ENCODE measurements at regions not wholly inside any gene's neighbourhood (a gene's known extent, or its start where the extent isn't known, plus 50 kb on each side); places are given as distances from the start of the nearest gene placed in this dataset.

DNA sequence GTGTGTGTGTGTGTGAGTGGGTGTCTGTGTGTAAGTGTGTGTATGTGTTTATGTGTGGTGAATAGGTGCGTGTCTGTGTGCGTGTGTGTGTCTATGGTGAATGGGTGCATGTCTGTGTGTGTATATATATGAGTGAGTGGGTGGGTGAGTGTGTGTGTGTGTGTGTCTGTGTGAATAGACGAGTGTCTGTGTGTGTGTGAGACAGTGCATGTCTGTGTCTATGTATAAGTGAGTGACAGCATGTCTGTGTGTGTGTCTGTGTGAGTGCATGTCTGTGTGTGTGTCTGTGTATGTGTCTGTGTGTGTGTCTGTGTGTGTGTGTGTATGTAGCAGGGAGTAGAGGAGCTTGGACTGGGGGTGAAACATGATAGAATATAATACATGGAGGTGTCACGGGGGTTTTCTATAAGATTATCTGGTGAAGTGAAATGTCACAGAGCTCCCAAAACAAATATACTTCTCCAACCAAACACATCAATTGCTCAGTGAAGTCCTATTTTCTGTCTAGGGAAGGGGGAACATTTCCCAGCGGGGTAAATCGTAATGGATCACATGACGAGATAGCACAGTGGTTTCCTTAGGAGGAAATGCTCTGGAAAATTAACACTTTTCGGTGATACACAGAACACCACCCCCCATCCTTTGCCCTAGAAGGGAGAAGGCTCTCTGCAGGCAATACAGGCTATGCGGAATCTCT is 723.3 kb upstream of the CELF2 start:
- DNase-seq (ENCODE audit: low read depth in 2 of 2) = no peak

DNA sequence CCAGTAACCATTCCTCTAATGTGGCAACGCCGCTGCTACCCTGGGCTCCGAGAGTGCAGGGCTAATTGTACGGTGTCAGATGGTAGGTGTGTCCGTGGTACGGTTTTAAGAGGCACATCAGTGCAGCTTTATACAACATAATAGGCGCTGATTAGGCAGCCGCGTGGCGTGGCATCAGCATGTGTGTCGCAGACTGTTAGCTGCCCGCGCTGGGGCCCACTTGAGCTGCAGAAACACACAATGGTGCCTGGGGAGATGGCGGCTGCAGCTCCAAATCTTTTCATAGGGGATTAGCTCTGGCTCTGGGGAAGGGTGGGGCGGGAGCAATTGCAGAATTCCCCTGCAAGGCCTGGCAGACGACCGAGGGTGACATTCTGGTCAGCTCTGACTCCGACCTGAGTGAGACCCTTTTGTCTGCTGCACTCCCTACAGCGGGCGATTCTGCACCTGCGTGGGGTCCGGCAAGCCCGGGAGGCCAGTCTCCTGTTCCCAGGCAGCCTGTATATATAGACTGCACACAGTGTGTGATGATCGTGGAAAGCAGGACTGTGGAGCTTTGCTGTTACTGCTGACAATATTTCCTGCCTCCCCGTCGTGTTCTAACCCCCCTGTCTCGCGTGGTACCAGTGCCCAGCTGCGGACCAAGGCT is 722.7 kb upstream of the CELF2 start:
- DNase-seq (ENCODE audit: low read depth in 2 of 2) = no peak

DNA sequence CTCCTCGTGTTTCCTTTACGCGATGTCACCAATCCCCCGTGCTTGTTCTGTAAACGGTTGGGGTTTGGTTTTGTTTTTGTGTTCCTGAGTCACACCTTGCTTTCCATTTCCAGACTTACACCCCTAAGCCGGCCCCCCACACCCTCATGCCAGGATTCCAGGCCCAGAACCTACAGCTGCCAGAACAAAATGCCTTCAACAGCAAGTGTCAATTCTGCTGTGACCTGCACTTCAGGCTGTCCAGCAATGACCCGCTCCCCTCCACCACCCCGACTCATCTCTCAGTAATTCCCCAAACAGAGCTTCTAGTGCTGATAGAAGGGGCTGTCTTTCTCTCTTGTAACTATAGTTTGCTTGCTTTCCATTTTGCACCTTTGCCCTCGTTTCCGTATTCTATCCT is 722.1 kb upstream of the CELF2 start:
- no peak for DNase-seq (ENCODE audit: low read depth in 2 of 2)

DNA sequence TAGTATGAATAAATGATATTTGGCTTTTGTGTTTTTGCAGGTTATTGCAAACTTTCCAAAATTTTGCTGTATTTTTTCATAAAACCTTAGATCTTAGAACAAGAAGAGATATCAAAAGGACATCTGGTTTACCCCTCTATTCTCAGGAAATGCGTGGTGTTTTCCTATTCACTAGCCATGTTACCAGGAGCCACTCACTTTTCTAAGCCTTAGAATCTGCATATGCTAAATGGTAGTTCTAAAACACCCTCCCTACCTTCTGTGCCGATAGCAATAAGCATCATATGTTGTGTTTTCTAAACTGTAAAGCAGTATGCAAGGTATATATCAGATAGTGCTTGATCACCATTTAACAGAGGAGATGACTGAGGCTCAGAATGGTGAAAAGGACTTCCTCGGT is 715.0 kb upstream of the CELF2 start:
- no peak for DNase-seq (ENCODE audit: low read depth in 2 of 2)

DNA sequence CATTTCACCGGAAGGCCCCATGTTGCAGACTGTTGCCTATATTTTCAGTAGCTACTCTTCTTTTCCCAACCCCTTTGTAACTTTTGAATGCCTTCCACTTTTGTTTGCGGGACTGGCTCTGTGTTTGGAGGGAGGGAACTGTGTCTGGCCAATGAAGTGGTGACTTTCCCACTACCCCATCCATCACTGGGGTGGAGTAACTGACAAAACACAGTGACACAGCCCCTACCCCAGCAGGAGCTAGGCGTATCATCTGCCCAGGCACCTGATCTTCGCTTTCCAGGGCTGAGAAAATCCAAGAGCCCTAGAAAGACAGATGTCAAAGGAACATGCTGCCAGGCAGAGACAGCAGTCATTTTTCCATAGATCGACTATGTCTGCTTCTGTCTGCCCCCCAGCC is 710.6 kb upstream of the CELF2 start:
- no peak for DNase-seq (ENCODE audit: low read depth in 2 of 2)

DNA sequence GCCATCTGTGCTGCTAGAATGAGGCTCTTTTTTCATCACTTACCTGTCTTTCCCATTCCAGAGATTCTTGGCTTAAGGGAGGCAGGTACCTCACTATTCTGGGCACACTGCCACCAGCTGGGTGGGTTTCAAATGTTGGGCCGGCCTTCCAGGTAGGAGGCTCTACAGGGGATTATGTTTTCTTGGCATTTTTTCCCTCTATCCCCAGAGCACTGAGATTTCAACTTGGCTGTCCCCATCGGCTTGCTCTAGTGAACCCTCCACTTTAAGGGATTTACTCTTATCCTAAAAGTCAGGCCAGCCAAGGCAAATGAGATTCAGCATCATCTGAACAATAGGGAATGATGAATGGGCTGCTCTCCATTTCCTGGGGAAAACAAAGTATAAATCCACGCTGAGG is 710.1 kb upstream of the CELF2 start:
- DNase-seq (ENCODE audit: low read depth in 2 of 2) = no peak

DNA sequence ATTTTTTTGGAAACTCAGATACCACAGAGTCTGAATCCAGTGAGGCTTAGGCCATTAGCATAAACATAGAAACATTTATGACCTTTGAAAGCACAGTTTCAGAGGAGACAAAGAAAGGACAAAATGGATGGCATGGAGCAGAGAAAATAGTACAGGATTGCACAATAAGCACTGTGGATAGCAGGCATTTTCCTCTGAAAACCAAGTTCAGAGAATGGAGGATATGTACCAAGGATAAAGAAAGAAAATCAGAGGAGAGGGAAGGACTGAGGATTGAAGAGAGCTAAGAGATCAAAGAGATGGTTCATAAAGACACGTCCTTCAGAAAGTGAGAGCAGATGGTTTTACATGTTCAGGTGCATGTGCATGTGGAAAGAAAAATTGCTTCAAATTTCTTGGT is 707.2 kb upstream of the CELF2 start:
- DNase-seq (ENCODE audit: low read depth in 2 of 2) = no peak

DNA sequence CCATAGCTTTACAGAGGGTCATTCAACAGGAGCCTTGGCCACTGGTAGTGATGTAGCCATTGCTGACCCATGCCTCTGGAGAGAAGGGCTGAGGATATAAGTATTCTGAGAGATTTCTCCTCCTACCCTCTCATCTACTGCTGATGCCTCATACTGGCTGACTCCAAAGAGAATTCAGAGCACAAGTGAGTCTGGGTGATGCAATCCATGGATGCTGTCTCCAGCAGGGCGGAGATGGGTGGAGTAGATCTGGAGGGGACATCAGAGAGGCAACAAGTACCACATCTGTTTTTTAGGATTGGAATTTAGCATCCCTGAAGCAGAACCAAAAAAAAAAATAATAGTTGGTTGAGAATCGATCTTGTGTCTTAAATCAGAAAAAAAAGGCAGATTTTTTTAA is 705.7 kb upstream of the CELF2 start:
- DNase-seq (ENCODE audit: low read depth in 2 of 2) = no peak

DNA sequence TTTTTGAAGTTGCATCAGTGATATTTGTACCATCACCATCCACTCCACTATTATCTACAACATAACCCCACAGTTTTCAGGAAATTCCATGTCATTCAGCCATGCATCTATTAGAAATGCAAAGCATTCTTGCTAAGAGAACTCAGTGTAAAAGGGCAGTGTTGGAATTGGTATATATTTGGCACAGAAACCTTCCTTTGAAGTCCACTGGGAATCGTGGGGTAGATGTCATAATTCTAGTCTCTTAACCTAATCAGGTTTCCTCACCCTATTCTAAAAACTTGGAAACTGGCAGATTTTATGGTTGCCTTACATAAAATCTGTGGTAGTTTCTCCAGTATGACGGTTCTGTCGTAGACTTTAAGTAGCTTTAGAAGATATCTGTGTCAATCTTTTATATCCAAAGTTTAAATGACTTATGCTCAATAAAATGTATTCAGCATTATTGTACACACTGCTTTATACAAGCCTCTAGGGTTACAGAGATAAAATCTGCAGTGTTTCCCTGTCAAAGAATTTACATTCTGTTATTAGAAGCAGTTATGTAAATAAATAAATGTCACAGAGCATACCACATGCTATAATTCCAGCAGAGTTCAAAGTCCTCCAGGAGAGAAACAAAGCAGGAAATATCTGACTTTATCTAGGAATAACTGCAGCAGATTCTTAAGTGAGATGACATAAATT is 704.4 kb upstream of the CELF2 start:
- no peak for DNase-seq (ENCODE audit: low read depth in 2 of 2)

DNA sequence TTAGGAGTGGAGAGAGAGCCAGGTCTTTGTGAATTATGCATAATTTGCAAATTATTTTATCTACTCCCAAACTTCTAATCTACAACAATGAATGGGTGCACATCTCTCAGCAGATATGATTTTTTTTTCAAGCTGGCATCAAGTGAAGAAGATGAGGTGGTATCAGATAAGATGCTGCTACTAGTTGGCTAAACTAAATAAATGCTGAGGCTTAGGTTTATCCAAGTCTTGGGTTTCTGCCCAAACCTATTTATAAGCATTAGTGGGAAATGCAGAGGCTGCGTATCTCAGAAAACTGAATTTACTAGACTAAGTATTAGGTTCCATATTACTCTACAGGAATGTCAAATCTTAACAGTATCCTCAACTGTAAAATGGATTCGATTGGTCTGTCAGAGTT is 703.0 kb upstream of the CELF2 start:
- no peak for DNase-seq (ENCODE audit: low read depth in 2 of 2)

DNA sequence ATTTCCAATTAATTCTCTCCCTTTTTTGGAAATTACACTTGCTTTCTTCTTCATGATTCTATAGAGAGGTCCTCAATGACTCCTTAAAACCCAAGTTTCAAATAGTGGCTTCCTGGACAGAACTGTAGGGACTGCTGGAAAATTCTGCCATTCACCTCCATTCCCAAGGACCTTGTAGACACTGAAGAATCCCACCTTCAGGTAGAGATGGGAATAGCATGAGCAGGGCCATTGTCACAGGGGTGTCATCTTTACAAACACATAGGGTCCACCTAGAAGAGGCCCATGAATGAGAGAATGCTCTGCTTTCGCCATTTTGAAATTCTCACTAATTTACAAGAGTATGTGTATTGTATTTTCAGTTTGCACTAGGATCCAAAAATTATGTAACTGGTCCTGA is 701.7 kb upstream of the CELF2 start:
- DNase-seq (ENCODE audit: low read depth in 2 of 2) = no peak

DNA sequence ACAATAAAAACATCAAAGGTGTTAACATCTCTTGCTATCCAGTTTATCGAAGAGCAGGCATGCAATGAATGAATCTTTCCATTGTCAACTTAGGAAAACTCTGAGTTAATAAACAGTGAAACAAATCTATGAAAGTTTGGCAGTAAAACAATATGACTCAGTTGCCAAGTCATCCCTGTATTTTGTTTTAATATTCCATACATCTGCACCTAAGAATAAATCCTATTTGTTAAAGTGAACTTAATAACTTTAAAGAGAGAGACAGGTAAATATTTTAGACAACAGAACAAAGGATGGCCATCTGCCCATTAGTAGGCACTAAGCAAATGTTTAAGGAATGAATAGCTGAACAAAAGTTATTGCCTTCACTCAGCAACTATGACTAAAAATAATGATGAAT is 700.5 kb upstream of the CELF2 start:
- no peak for DNase-seq (ENCODE audit: low read depth in 2 of 2)

DNA sequence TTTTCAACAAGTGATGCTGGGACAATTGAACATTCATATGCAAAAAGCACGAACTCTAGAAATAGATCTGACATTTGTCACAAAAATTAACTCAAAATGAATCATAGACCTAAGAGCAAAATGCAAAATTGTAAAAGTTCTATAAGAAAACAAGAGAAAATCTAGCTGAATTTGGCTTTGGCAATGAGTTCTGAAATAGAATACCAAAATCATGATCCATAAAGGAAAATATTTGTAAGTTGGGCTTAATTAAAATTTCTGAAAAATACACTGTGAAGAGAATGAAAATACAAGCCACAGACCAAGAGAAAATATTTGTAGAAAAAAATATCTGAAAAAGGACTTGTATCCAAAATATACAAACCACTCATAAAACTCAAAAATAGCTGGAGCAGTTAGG is 698.8 kb upstream of the CELF2 start:
- DNase-seq (ENCODE audit: low read depth in 2 of 2) = no peak

DNA sequence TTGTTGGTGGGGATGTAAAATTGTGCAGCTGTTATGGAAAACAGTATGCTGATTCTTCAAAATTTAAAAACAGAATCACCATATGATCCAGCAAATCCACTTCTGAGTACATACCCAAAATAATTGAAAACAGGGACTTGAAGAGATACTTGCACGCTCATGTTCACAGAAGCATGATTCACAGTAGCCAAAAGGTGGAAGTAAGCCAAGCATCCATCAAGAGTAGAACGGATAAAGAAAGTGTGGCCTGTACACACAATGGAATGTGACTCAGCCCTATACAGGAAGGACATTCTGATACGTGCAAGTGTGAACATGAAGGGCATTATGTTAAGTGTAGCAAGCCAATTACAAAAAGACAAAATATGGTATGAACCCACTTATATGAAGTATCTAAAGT is 696.7 kb upstream of the CELF2 start:
- no peak for DNase-seq (ENCODE audit: low read depth in 2 of 2)

DNA sequence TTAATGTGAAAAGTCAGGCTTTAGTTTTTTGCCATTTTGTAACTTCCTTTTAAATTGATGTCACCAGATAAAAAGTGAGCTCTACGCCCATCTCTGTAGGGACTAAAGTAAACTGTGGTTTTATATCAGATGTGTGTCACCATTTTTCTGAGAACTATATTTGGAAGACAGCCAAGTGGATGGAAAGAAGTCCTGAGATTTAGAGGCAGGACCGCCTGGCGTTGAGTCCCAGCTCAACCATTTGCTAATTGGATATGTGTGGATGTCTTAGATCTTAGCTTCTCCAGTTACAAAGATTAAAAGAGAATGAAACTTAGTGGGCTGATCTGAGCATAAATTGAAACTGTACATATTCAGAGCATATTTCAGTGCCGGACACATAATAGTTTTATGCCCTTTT is 691.6 kb upstream of the CELF2 start:
- DNase-seq (ENCODE audit: low read depth in 2 of 2) = no peak

DNA sequence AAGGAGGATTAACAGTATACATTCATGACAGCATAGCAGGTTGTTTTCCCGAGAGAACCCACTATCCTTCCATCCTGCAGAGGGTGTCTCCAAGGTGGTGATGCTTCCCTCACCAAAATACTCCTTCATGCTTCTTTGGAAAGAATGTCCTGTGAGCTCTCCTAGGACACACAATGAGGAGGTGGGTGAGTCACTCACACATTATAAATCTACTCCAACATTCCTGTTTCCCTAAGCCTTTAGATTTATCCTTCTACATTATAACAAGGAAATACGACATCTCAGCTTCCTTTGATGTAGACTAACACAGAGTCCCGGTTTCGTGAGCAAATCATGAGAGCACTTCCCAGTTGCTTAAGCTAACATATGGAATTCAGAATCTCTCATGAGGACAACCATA is 689.7 kb upstream of the CELF2 start:
- no peak for DNase-seq (ENCODE audit: low read depth in 2 of 2)

DNA sequence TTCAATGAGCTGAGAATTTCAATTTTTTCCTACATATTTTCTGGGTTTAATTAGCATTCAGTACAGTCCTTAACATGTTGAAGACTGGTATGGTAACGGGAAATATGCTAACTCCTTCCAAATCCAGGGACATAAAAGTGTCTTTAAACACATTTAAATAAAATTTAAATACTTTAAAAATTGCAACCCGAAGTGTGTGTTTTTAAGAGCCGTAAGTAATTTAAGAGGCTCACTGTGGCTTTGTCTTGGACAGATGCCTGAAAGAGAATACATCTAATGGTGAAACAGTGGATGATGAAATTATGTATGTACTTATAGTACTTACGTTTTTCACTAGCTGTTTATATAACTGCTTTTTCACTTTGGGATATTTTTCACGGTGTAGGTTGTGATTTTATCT is 687.3 kb upstream of the CELF2 start:
- DNase-seq (ENCODE audit: low read depth in 2 of 2) = no peak

DNA sequence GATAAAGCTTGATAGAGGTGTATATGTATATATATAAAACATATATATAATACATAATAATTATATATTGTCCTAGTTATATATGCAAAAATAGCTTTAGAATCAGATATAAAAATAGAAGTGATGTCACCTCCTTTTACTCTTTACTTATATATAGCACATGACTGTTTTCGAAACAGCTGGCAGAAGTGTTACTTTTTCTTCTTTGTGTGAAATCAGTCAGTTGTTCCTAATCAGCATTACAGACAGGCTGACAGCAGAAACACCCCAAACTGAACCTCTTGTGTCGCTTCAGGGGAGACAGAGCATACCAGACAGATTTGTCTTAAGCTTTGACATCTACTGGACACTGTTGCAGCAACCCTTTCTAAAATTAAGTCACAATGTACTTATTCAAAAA is 684.9 kb upstream of the CELF2 start:
- DNase-seq (ENCODE audit: low read depth in 2 of 2) = no peak

DNA sequence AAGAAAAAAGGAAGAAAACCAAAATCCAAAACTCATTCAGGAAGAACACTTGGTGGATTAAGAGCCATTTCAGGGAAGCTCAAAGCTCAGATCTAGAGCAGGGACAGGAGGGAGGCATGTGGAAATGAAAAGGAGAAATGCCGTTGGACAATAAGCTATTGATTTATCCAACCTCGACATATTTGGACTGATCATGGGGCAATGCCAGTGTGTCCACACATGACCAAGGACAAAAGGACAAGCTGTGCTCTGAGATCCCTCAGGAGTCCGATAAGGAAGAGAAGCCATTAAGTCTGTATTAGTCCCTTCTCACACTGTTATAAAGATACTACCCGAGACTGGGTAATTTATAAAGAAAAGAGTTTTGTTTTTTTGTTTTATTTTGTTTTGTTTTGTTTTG is 684.0 kb upstream of the CELF2 start:
- no peak for DNase-seq (ENCODE audit: low read depth in 2 of 2)

DNA sequence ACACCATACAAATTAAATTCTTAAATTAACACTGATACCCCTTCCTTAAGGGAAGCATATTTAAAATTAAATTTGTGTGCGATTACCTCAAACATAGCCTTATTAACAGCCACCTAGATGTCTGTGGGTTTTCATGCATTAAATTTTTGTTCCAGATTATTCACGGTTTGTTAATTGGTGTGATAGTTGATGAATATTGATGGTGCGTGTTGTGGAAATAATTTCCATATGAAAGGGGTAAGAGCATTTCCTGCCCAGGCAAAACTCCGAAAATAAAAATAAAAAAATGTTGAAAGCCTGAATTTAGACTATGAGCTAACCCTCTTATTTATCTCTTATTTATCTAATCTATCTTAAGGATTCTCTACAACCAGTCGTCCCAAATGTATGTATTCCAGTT is 679.3 kb upstream of the CELF2 start:
- DNase-seq (ENCODE audit: low read depth in 2 of 2) = no peak

DNA sequence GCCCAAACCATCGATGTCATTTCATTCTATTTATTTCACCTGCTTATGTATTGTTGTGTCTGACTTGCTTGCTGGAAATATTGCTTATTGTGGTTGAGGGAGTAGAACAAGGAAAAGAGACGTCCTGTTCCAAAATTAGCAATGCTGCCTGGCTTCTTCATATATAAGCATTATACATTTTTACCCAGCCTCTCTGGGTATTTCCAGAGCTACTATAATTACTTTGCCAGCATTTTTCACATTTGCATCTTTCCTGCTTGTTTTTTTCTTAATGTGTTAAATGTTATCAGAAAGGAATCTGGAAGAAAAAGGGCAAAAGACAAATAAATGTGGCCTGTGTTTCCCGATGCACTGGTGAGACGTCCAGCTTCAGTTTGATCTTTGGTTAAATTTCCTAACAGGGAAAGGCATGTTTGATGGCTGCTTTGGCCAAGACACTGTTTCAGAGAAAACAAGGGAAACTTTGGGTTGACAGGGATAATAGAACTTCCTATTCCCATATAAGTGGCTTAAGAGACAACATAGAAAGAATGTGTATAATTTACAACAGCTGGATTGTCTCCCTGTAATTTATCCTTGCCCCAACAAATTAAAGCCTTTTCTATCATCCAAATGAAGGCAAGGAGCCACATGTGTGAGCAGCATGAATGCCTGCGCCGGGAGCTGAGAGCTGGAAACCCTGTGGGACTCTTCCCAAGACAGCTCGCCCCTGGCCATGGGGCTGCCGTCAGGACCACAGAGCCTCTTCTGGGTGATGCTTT is 671.1 kb upstream of the CELF2 start:
- no peak for DNase-seq (ENCODE audit: low read depth in 2 of 2)

DNA sequence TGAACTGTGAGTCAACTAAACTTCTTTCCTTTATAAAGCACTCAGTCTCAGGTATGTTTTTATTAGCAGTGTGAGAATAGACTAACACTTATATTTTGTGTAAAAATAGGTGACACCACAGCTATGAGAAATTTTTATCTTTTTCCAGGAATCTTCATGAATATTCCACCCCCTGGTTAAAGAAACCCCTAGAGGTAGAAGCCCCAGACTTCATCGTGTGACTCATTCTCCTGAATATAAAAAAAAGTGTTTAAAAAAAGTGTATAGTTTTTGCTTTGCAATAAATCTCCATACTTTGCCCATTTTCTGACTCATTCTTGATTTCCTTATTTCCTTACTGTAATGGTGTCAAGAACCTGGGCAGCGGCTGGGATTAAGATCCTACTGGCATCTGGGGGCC is 667.6 kb upstream of the CELF2 start:
- DNase-seq (ENCODE audit: low read depth in 2 of 2) = no peak

DNA sequence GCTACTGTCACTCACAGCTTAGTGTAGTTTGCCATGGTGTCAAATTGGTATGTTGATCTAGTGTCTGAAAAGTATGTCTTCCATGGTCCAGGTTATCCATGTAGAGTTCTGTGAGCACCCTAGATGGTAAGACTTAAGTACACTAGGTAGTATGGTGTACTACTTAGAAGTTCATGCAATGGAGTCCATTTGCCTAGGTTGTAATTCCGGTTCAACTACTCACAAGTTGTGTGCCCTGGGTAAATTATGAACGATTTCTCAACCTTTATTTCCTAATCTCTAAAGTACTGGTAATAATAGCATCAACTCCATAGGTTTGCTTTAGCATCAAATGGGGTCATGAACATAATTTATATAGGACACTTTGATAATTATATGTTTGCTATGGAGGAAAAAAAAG is 666.2 kb upstream of the CELF2 start:
- no peak for DNase-seq (ENCODE audit: low read depth in 2 of 2)
